ENCODE measurements at regions not wholly inside any gene's neighbourhood (a gene's known extent, or its start where the extent isn't known, plus 50 kb on each side); places are given as distances from the start of the nearest gene placed in this dataset.

- Histone ChIP-seq H3K27me3 (replicated peaks in 1 of 4; ENCODE audit: control insufficient read depth in 3 of 4, extremely low read depth in 1 of 4, insufficient read depth in 3 of 4, low read length in 3 of 4) (no peaks in the 10 kb centered on the region), H2BK12ac (ENCODE audit: low read depth, low read length) (no peak overlapping the region), H3K4me3 (ENCODE audit: extremely low read depth in 1 of 4, insufficient read depth in 2 of 4, low read depth in 3 of 4, low read length in 4 of 4) (no peak overlapping the region), H2BK15ac (ENCODE audit: low read length) (no peak overlapping the region), H2BK5ac (ENCODE audit: low read depth, low read length) (no peak overlapping the region), H3K14ac (ENCODE audit: insufficient read length) (no peak overlapping the region), H3K56ac (replicated peaks; ENCODE audit: insufficient read length, low read depth, low read length) (no peak overlapping the region), H4K8ac (ENCODE audit: extremely low read depth, insufficient read depth, low read length) (no peak overlapping the region), H2BK120ac (replicated peaks; ENCODE audit: low read depth, low read length) (no peak overlapping the region), H2AFZ (ENCODE audit: low read length) (no peak overlapping the region), H2BK20ac (ENCODE audit: low read length) (no peak overlapping the region), H3K79me2 (ENCODE audit: control insufficient read depth in 1 of 2, insufficient read depth in 2 of 2, low read length in 2 of 2) (no peaks in the 10 kb centered on the region), H4K20me1 (replicated peaks in 1 of 2; ENCODE audit: control insufficient read depth in 1 of 2, insufficient read depth in 2 of 2, low read length in 2 of 2) (no peaks in the 10 kb centered on the region), H2AK5ac (ENCODE audit: low read depth, low read length) (no peak overlapping the region), H4K5ac (ENCODE audit: insufficient read length, low read depth, low read length) (no peak overlapping the region), H3K79me1 (ENCODE audit: low read depth, low read length) (no peaks in the 10 kb centered on the region), H3K36me3 (ENCODE audit: control insufficient read depth in 2 of 4, insufficient read depth in 4 of 4, low read length in 3 of 4) (no peaks in the 10 kb centered on the region), H3K4me2 (ENCODE audit: insufficient read depth in 1 of 2, low read depth in 2 of 2, low read length in 2 of 2) (no peak overlapping the region), H3K23me2 (ENCODE audit: low read depth, low read length) (no peaks in the 10 kb centered on the region), H3K9me3 (ENCODE audit: insufficient read depth in 2 of 2, low read depth in 1 of 2, low read length in 1 of 2) (no peaks in the 10 kb centered on the region; a peak in 1 of 4 replicates), H3K18ac (ENCODE audit: extremely low read depth, low read length) (no peak overlapping the region), H3K4ac (replicated peaks; ENCODE audit: insufficient read length, low read depth, low read length) (no peak overlapping the region), H3K4me1 (replicated peaks in 1 of 4; ENCODE audit: control insufficient read depth in 3 of 4, insufficient read depth in 4 of 4, low read length in 3 of 4) (no peaks in the 10 kb centered on the region), H3K9ac (replicated peaks in 1 of 4; ENCODE audit: extremely low read depth in 1 of 4, low read depth in 3 of 4, low read length in 3 of 4) (no peak overlapping the region), H3K23ac (ENCODE audit: insufficient read length) (no peak overlapping the region), H4K91ac (replicated peaks; ENCODE audit: insufficient read length, low read length) (no peak overlapping the region), H3K27ac (ENCODE audit: low read depth, low read length) (no peak overlapping the region)
- CTCF ChIA-PET (ENCODE audit: partially characterized antibody): no interaction called here
- 98% methylated on average over 39 of the region's 40 CpGs; no CpG with 5 or more reads in 1 of the 2 experiments for WGBS, 2 experiments (ENCODE audit: extremely low coverage in 1 of 2, insufficient coverage in 1 of 2, insufficient read length in 1 of 2, insufficient replicate concordance in 2 of 2, low coverage in 1 of 2, low lambda C conversion rate in 2 of 2, missing lambda C conversion rate in 1 of 2)
- DNase-seq (ENCODE audit: low read depth in 1 of 2, low spot score in 2 of 2): no peak
- POLR2A ChIA-PET (ENCODE audit: partially characterized antibody): no interaction called here
- FAIRE-seq: no peak
- TF ChIP-seq ATF2 (IDR thresholded peaks at IDR 0.05; ENCODE audit: low read length): no peak
- no peak for TF ChIP-seq CREB1 (IDR thresholded peaks at IDR 0.05)
- TF ChIP-seq CBX8 (IDR thresholded peaks at IDR 0.05; ENCODE audit: borderline replicate concordance, low read depth, low read length): no peak
- TF ChIP-seq, protein P1, sequence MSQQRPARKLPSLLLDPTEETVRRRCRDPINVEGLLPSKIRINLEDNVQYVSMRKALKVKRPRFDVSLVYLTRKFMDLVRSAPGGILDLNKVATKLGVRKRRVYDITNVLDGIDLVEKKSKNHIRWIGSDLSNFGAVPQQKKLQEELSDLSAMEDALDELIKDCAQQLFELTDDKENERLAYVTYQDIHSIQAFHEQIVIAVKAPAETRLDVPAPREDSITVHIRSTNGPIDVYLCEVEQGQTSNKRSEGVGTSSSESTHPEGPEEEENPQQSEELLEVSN (IDR thresholded peaks at IDR 0.05): no peak
- no peak for TF ChIP-seq RAD21 (IDR thresholded peaks at IDR 0.05 in 1 of 2, conservative IDR thresholded peaks at IDR 0.05 in 1 of 2; ENCODE audit: low read depth in 2 of 2, low read length in 2 of 2)
- no peak for TF ChIP-seq JUND (IDR thresholded peaks at IDR 0.05; ENCODE audit: low read length)
- TF ChIP-seq MAFK (IDR thresholded peaks at IDR 0.05; ENCODE audit: low read depth, low read length): no peak
- no peak for TF ChIP-seq CEBPB (IDR thresholded peaks at IDR 0.05; ENCODE audit: low read depth, low read length)
- no peak for TF ChIP-seq PHF8 (conservative IDR thresholded peaks at IDR 0.05; ENCODE audit: low read depth, low read length)
- TF ChIP-seq BCL11A (IDR thresholded peaks at IDR 0.05; ENCODE audit: low read depth in 2 of 2, low read length in 2 of 2): no peak
- no peak for TF ChIP-seq RXRA (IDR thresholded peaks at IDR 0.05; ENCODE audit: insufficient read depth, low read depth, low read length)
These were observed 94.6 kb upstream of the SMC2 start for GRCh38 chr9:103999375-104000062.
